ENCODE measurements at regions not wholly inside any gene's neighbourhood (a gene's known extent, or its start where the extent isn't known, plus 50 kb on each side); places are given as distances from the start of the nearest gene placed in this dataset.
"Not testable (repeated sequence)": the region's sequence is repeated elsewhere in the genome, so short reads cannot be mapped to it uniquely, and the experiment has no call there.

GRCh38 chr21:9041175-9041948 is 1480.0 kb upstream of the TPTE start:
- intact Hi-C loops (cut with DNase I), result not testable (repeated sequence)
- DNase-seq, result peak in 3 of 10 donors; percentile 27 to 82 (median 67)

GRCh38 chr21:9043089-9043488 is 1478.3 kb upstream of the TPTE start:
- intact Hi-C loops (cut with DNase I), result not testable (repeated sequence)
- peak in 4 of 10 donors; percentile 42 to 87 (median 79) for DNase-seq

DNA sequence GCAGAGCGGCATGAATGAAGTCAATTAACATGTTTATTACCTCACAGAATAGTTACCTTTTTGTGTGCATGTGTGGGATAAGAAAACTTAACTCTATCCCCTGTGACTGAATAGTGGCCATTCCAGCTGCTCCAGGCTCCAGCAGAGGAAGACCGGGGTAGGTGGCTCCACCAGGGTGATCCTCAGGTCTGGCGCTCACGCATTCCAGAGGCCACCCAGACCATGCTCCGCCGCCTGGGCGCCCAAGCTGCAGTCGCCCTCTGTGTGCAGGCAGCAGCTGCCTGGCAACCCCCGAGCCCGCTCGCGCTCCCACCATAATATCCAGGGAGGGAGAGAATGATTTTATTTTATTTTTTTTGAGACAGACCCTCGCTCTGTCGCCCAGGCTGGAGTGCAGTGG is 1474.5 kb upstream of the TPTE start:
- peak in 1 of 10 donors; percentile 62 for DNase-seq
- intact Hi-C loops (cut with DNase I), result not testable (repeated sequence)

DNA sequence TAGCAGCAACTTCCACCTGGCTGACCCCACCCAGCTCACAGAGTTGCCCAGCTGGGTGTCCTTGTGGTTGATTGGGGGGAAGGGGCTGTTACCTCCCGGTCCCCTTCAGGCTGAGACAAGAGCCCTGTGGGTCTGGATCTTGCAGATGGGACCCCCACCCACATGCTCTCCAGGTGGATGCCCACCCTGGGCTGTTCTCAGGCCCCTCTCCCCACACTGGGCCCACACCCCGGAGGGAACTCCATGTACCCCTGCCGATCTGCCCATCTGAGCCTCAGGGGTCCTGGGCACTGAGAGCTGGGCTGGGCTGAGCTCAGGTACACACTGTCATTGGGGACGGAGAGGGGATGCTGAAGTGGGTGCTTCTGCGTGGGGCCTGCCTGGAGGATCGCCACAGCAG is 1453.9 kb upstream of the TPTE start:
- intact Hi-C loops (cut with DNase I), result not testable (repeated sequence)

GRCh38 chr21:9068622-9069021 is 1452.8 kb upstream of the TPTE start:
- intact Hi-C loops (cut with DNase I), result not testable (repeated sequence)

More for the DNA sequence above, 1453.9 kb upstream of the TPTE start:
- peak in 3 of 10 donors; percentile 5 to 68 (median 18) for DNase-seq

GRCh38 chr21:9070703-9071102 is 1450.7 kb upstream of the TPTE start:
- intact Hi-C loops (cut with DNase I), result not testable (repeated sequence)
- peak in 3 of 10 donors; percentile 63 to 70 (median 69) for DNase-seq

More at GRCh38 chr21:9068622-9069021, 1452.8 kb upstream of the TPTE start:
- DNase-seq, result peak in 3 of 10 donors; percentile 66 to 70 (median 69)

DNA sequence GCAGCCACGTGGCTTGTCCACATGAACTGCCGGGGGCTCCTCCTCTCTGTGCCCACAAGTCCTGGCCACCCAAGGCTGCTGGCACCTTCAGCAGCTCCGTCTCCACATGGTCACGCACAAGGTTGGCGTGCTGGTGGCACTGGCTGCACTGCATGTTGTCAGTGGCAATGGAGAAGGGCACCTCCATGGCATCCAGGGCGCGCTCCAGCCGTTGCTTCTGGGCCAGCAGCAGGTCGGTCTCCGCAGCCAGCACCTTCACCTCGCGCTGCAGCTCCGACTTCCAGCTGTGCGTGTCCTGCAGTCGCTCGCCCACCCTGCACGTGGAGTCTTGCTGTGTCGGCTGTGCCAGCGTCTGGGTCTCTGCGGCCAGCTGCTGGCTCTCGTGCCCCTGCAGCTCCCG is 1448.4 kb upstream of the TPTE start:
- peak in 3 of 10 donors; percentile 29 to 67 (median 58) for DNase-seq
- intact Hi-C loops (cut with DNase I), result not testable (repeated sequence)

GRCh38 chr21:9074772-9075171 is 1446.6 kb upstream of the TPTE start:
- DNase-seq, result peak in 3 of 10 donors; percentile 35 to 63 (median 39)
- intact Hi-C loops (cut with DNase I), result not testable (repeated sequence)

GRCh38 chr21:9083091-9083826 is 1438.1 kb upstream of the TPTE start:
- intact Hi-C loops (cut with DNase I), result not testable (repeated sequence)
- peak in 2 of 10 donors; percentile 30 to 36 for DNase-seq

DNA sequence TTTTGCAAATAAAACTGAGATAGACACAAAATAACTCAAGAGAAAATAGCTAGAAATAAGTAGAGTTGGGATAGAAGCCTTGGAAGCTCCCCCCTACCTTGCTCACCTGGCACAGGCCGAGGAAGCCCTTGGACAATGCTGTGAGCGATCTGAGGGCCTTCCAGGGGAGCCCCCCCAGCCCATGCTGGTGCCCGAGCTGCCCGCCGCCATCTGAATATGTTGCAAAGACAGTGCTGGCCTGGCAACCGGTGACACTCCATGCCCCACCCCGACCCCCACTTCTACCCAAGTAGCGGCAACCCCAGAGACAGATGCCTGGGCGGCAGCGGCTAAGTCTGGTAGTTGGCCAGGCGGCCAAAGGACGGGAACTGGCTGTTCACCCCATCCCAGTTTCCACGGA is 1435.1 kb upstream of the TPTE start:
- intact Hi-C loops (cut with DNase I), result not testable (repeated sequence)
- DNase-seq, result peak in 1 of 10 donors; percentile 46

GRCh38 chr21:9087816-9088215 is 1433.6 kb upstream of the TPTE start:
- peak in 3 of 10 donors; percentile 17 to 62 (median 61) for DNase-seq
- intact Hi-C loops (cut with DNase I), result not testable (repeated sequence)

DNA sequence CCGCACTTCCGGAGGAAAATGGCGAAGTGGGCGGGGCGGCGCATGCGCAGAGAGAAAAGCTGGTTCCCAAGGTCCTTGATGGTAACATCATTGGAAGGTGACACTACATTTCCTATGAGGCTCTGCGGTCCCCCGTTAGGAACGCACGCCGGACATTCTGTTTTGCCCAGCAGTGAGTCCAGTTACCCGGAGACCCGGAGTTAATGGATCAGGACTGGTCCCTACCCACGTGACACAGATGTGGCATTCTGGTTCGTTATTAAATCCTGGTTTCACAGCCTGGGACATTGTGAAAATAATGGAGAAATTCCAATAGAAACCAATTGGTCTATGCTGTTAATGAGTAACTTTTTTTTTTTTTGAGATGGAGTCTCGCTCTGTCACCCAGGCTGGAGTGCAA is 1391.6 kb upstream of the TPTE start:
- peak in 1 of 10 donors; percentile 17 for DNase-seq
- intact Hi-C loops (cut with DNase I), result not testable (repeated sequence)

DNA sequence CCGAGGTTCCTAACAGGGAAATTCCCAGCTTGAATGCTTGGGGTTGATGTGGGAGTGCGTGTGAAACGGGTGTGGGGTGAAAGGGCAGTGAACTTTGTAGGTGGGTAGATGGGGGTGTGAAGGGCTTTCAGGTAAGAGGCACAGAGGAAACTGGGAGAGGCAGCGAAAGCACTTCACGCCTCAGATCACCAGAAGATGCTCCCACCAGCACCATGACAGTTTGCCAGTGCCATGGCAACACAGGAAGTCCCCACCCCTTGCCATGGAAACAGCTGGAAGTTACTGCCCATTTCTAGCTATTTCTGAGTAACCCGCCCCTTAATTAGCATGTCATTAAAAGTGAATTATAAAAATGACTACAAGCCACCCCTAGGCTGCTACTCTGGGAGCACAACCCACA is 1390.6 kb upstream of the TPTE start:
- DNase-seq, result peak in 3 of 10 donors; percentile 9 to 18 (median 14)
- intact Hi-C loops (cut with DNase I), result not testable (repeated sequence)

All from posterior cingulate gyrus (tissue), 11 donors.